Small intestine (tissue), 7 donors: ENCODE measurements at regions not wholly inside any gene's neighbourhood (a gene's known extent, or its start where the extent isn't known, plus 50 kb on each side); places are given as distances from the start of the nearest gene placed in this dataset.

Experiments
- DNase-seq, 2 donors: peaks; one replicate each; pipeline versions ENCODE4 v3.0.0 to v3.0.0-alpha.2; 2013
- FAIRE-seq: peaks from 2 replicates; lab custom pipeline; 2012; peaks lifted over from hg19 to GRCh38; lab: Jason Lieb, UNC
- H3K27ac ChIP-seq, 3 donors: one replicate each; pipeline ENCODE4 v1.5.1; 2013; ENCODE audit warnings: low read length in 2 of 3, mild to moderate bottlenecking in 2 of 3, control low read depth in 1 of 3, inconsistent platforms in 1 of 3, low read depth in 1 of 3, moderate library complexity in 1 of 3
- H3K27me3 ChIP-seq, 3 donors: one replicate each; pipeline ENCODE4 v1.6.1; 2013; ENCODE audit warnings: low read length in 3 of 3, inconsistent platforms in 1 of 3; ENCODE audit not compliant: control insufficient read depth in 3 of 3, insufficient read depth in 3 of 3
- H3K36me3 ChIP-seq, 3 donors: one replicate each; pipeline ENCODE4 v1.6.1; 2013; ENCODE audit warnings: low read length in 3 of 3, inconsistent platforms in 1 of 3, low read depth in 1 of 3, mild to moderate bottlenecking in 1 of 3, moderate library complexity in 1 of 3; ENCODE audit not compliant: control insufficient read depth in 3 of 3, insufficient read depth in 2 of 3
- H3K4me1 ChIP-seq, 3 donors: one replicate each; pipeline ENCODE4 v1.6.1; 2013; ENCODE audit warnings: low read length in 2 of 3, inconsistent platforms in 1 of 3, low read depth in 1 of 3, mild to moderate bottlenecking in 1 of 3, moderate library complexity in 1 of 3; ENCODE audit not compliant: control insufficient read depth in 3 of 3, insufficient read depth in 2 of 3
- H3K4me3 ChIP-seq, 3 donors: one replicate each; pipeline ENCODE4 v1.5.1; 2013; ENCODE audit warnings: low read length in 3 of 3, control low read depth in 1 of 3, inconsistent platforms in 1 of 3, low read depth in 1 of 3, mild to moderate bottlenecking in 1 of 3, moderate library complexity in 1 of 3
- H3K9me3 ChIP-seq, 2 donors: one replicate each; pipeline ENCODE4 v1.6.1; 2013; ENCODE audit warnings: low read depth in 1 of 2, low read length in 1 of 2; ENCODE audit not compliant: control insufficient read depth in 2 of 2, insufficient read depth in 1 of 2
- WGBS, 3 donors: extraction: QIAGEN DNeasy Blood & Tissue Kit; methylation state at CpG; one replicate each; pipeline ENCODE4 v1.1.7; 2013; 5-methylcytosine and 5-hydroxymethylcytosine counted together
- donor health status: healthy with polysubstance abuse.
- donor health status: control.
- donor health status: control.
- donor health status: Bipolar disorder and iron deficiency.
- donor health status: healthy.

- Histone ChIP-seq H3K9me3 (no peaks in the 10 kb centered on the region), H3K4me1 (no peaks in the 10 kb centered on the region), H3K36me3 (no peaks in the 10 kb centered on the region), H3K4me3 (no peak overlapping the region), H3K27me3 (no peaks in the 10 kb centered on the region), H3K27ac (no peak overlapping the region)
- FAIRE-seq, result no peak
- no peak for DNase-seq
These were observed 994.0 kb upstream of the FAT3 start for GRCh38 chr11:91230647-91231046.

DNA sequence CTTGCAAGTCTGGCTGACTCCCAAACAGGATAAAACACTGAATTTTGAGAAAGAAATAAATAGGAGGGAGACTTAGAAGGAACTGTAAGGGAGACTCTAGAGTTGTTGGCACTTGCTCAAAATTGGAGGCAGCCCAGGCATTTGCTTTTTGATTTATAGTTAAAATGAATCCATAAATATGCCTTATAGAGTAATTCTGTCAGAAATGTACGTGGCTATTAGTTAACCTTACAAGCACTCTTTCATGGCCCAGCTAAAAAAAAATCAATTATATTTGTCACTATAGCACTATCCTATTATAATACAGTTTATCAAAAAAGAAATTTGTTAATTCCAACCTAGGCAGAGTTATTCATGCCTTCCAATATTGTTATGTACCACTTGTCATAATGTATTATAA, 1000.0 kb upstream of the CHORDC1 start:
- Histone ChIP-seq H3K4me3 (no peak overlapping the region), H3K36me3 (no peaks in the 10 kb centered on the region), H3K4me1 (no peaks in the 10 kb centered on the region), H3K9me3 (no peaks in the 10 kb centered on the region), H3K27ac (no peak overlapping the region), H3K27me3 (no peaks in the 10 kb centered on the region)
- no peak for DNase-seq
- FAIRE-seq, result no peak
- WGBS, 3 donors, result 19 to 27% (median 23%) methylated on average over 1 of the region's 1 CpG

DNA sequence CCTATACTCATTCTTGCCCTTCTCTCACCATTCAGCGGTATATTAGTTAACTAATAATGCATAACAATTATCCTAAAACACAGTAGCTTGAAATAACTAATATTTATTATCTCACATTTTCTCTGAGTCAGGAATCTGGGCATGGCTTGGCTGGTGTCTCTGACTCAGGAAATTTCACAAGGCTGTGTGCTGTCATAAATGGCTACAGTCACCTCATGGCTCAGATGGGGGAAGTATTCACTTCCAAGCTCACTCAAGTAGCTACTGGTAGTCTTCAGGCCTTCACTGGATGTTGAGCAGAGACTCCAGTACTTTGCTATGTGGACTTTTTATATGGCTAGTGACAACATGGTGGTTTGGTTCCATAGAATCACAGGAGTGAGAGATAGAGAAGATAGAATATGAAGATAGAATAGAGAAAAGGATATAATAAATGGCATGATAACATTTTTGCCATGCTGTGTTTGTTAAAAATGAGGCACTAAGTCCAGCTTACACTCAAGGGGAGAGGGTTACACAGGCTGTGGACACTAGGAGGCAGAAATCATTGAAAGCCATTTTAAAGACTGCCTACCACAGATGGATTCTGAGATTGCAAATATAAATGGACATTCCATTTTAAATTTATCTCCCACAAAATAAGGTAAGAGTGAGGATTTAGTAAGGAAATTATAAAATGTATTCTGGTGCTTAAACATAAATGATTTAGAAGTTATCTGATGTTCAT, 997.8 kb upstream of the CHORDC1 start:
- FAIRE-seq, result no peak
- Histone ChIP-seq H3K9me3 (no peaks in the 10 kb centered on the region), H3K4me1 (no peaks in the 10 kb centered on the region), H3K27me3 (no peaks in the 10 kb centered on the region), H3K36me3 (no peaks in the 10 kb centered on the region), H3K27ac (no peak overlapping the region), H3K4me3 (no peak overlapping the region)
- no peak for DNase-seq
- WGBS, 3 donors, result 0% methylated on average over 1 of the region's 1 CpG

DNA sequence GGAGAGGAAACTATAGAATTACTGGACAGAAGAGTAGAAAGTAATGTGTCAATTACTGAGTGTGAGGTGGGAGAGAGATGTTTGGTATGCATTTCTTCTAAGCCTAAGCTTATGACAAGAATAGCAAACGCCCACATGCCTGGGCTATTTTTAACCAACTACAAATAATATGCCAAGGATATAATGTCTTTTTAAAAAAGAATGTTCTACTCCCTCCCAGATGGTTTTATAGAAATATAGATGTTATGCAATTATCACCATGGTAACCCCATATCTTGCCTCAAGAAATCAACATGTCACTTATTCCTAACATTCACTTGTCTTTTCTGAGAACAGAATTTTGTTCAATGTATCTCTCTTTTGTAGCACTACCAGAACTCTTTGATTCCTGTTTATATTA, 996.7 kb upstream of the CHORDC1 start:
- Histone ChIP-seq H3K9me3 (no peaks in the 10 kb centered on the region), H3K36me3 (no peaks in the 10 kb centered on the region), H3K4me1 (no peaks in the 10 kb centered on the region), H3K27me3 (no peaks in the 10 kb centered on the region), H3K4me3 (no peak overlapping the region), H3K27ac (no peak overlapping the region)
- DNase-seq (no peak), FAIRE-seq (no peak)
- WGBS, 3 donors, result 28 to 33% (median 30%) methylated on average over 1 of the region's 1 CpG

- no peak for FAIRE-seq
- H3K36me3 ChIP-seq, result no peaks in the 10 kb centered on the region
- no peaks in the 10 kb centered on the region for H3K27me3 ChIP-seq
These were observed 986.9 kb upstream of the CHORDC1 start for GRCh38 chr11:91209751-91210150.

GRCh38 chr11:91209306-91209705, 986.5 kb upstream of the CHORDC1 start:
- Histone ChIP-seq H3K27ac (no peak overlapping the region), H3K27me3 (no peaks in the 10 kb centered on the region), H3K4me1 (no peaks in the 10 kb centered on the region), H3K36me3 (no peaks in the 10 kb centered on the region), H3K4me3 (no peak overlapping the region), H3K9me3 (no peaks in the 10 kb centered on the region)
- FAIRE-seq, result no peak
- DNase-seq, result no peak

More at GRCh38 chr11:91209751-91210150, 986.9 kb upstream of the CHORDC1 start:
- no peak overlapping the region for H3K27ac ChIP-seq
- H3K4me1 ChIP-seq, result no peaks in the 10 kb centered on the region
- DNase-seq, result no peak
- H3K9me3 ChIP-seq, result no peaks in the 10 kb centered on the region
- no peak overlapping the region for H3K4me3 ChIP-seq

DNA sequence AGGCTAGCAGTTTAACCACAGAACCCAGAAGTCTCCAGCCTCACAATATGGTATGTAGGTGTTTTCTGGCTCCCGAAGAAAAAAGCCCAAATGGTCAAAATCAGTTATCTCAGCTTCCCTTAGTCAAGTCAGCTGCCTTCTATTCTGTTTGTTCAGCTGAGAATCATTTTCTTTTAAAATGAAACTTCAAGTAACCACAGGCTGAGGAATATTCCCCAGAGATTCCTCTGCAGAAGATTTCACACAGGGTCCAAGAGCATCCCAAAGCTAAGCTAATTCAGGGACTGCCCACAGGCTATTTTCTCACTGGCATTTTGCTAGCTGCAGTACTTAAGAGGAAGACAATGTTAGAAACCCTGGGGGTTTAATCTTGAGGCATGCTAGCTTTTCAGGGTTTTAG, 977.0 kb upstream of the CHORDC1 start:
- FAIRE-seq, result no peak
- H3K4me1 ChIP-seq, result no peaks in the 10 kb centered on the region
- DNase-seq, result no peak
- H3K4me3 ChIP-seq, result no peak overlapping the region
- H3K27ac ChIP-seq, result no peak overlapping the region
- WGBS, 3 donors, result 63 to 87% (median 73%) methylated on average over 1 of the region's 1 CpG
- H3K9me3 ChIP-seq, result no peaks in the 10 kb centered on the region
- no peaks in the 10 kb centered on the region for H3K27me3 ChIP-seq
- no peaks in the 10 kb centered on the region for H3K36me3 ChIP-seq

DNA sequence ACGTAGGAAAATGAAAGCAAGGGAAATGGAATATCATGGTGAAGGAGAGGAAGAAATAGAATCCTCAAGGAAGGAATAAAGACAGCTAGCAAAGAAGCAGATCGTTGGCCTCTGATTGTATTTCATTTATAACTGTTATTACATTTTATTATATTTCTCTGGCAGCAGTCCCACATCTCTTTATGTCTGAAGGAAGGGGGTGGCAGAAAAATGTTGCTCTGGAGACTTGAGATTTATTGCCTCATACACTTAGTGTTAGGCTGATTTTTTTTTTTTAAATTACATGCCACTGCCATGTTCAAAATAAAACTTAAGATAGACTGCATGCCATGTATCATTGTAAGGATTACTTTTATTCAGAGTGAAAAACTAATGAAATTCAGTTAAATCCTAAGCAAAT, 971.7 kb upstream of the CHORDC1 start:
- Histone ChIP-seq H3K27me3 (no peaks in the 10 kb centered on the region), H3K4me3 (no peak overlapping the region), H3K36me3 (no peaks in the 10 kb centered on the region), H3K9me3 (no peaks in the 10 kb centered on the region), H3K27ac (no peak overlapping the region), H3K4me1 (no peaks in the 10 kb centered on the region)
- FAIRE-seq (no peak), DNase-seq (peak in 1 of 2 donors; percentile 35)
- WGBS, 3 donors, result 8 to 29% (median 16%) methylated on average over 2 of the region's 2 CpGs

- peaks cover 0 to 3% of the 10 kb centered on the region in 2 donors for H3K9me3 ChIP-seq
- no peak overlapping the region for H3K4me3 ChIP-seq
- H3K27me3 ChIP-seq, result no peaks in the 10 kb centered on the region
- DNase-seq, result no peak
- no peaks in the 10 kb centered on the region for H3K36me3 ChIP-seq
- H3K27ac ChIP-seq, result no peak overlapping the region
- no peaks in the 10 kb centered on the region for H3K4me1 ChIP-seq
- WGBS, 3 donors, result 84 to 92% (median 90%) methylated on average over 6 of the region's 6 CpGs
- FAIRE-seq, result no peak
These were observed 965.6 kb upstream of the CHORDC1 start for GRCh38 chr11:91188484-91188883.
